Brain microvascular endothelial cell (primary cell): ENCODE measurements at regions not wholly inside any gene's neighbourhood (a gene's known extent, or its start where the extent isn't known, plus 50 kb on each side); places are given as distances from the start of the nearest gene placed in this dataset.
A peak's percentile ranks its signal among the peaks of the same experiment; 100 is the strongest.

Experiments
- DNase-seq: peaks from one replicate; pipeline ENCODE4 v3.0.0-alpha.2; 2020
- H3K27ac ChIP-seq: fragments of 250-450 bp; sonication (Bioruptor Pico); 2 replicates; pipeline ENCODE4 v1.5.1; 2020; ENCODE audit warnings: mild to moderate bottlenecking, moderate library complexity
- H3K27me3 ChIP-seq: fragments of 250-450 bp; sonication (Bioruptor Pico); replicated peaks from 2 replicates; pipeline ENCODE4 v1.5.1; 2020; ENCODE audit warnings: mild to moderate bottlenecking
- H3K36me3 ChIP-seq: fragments of 250-450 bp; sonication (Bioruptor Pico); replicated peaks from 2 replicates; pipeline ENCODE4 v1.5.1; 2020; ENCODE audit warnings: mild to moderate bottlenecking
- H3K4me3 ChIP-seq: 2 replicates; pipeline ENCODE4 v1.5.1; 2011; ENCODE audit warnings: low read depth, mild to moderate bottlenecking, control low read depth, low read length, moderate library complexity
- in situ Hi-C: cut with HindIII; loops from 2 replicates; pipeline ENCODE4 v1.10.0; 2017; ENCODE audit warnings: low sequenced_read_pairs, low pct_ligation_motif_present
- TF ChIP-seq, protein P1 (sequence below): IDR thresholded peaks from 2 replicates; pipeline ENCODE4 v1.5.1; 2011; ENCODE audit warnings: low read depth, mild to moderate bottlenecking, moderate library complexity, low read length, control low read depth, inconsistent platforms; ENCODE audit errors: missing control alignments

DNA sequence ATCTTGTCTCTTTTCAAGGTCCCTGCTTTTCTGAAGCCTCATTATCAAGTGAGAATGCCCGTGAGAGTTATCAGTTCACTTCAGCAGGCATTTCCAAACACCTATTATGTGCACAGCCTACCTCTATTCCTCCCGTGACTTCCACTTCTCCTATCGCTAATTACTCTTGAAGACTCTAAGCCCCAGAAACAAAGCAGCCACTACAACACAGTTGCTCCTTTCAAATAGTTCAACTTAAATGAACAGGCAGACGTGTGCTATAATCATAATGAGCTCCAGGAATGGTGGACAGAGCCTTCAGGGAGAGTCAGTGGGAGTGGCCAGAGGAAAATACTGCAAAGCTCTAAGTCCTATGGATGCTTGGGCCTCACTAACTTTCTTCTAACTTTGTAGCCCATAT, 159.0 kb downstream of the RDH14 start:
- TF ChIP-seq, protein P1, sequence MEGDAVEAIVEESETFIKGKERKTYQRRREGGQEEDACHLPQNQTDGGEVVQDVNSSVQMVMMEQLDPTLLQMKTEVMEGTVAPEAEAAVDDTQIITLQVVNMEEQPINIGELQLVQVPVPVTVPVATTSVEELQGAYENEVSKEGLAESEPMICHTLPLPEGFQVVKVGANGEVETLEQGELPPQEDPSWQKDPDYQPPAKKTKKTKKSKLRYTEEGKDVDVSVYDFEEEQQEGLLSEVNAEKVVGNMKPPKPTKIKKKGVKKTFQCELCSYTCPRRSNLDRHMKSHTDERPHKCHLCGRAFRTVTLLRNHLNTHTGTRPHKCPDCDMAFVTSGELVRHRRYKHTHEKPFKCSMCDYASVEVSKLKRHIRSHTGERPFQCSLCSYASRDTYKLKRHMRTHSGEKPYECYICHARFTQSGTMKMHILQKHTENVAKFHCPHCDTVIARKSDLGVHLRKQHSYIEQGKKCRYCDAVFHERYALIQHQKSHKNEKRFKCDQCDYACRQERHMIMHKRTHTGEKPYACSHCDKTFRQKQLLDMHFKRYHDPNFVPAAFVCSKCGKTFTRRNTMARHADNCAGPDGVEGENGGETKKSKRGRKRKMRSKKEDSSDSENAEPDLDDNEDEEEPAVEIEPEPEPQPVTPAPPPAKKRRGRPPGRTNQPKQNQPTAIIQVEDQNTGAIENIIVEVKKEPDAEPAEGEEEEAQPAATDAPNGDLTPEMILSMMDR: no peak
- Histone ChIP-seq H3K27me3 (no peaks in the 10 kb centered on the region), H3K36me3 (no peaks in the 10 kb centered on the region), H3K4me3 (no peak overlapping the region), H3K27ac (no peak overlapping the region)
- no peak for DNase-seq
- in situ Hi-C loops: no loop called here

DNA sequence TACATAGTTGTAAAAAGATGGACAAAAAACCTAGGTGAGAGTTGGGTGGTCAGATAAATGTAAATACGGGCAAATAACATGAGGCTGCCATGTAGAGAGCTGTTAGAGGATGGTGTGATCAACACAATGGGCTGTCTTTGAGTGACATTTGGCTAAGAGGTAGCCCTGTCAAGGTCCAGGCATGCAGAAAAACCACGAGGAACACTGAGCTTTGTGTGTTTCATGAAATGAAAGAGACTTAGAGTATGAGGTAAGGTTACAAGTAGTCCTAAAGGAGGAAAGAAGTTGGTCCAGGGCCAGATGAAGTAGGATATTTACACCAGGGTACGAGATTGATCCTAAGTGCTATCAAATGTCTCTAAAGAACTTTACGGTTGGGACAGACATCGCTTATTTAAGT, 160.9 kb downstream of the RDH14 start:
- TF ChIP-seq, protein P1: no peak
- Histone ChIP-seq H3K36me3 (no peaks in the 10 kb centered on the region), H3K4me3 (no peak overlapping the region), H3K27me3 (no peaks in the 10 kb centered on the region), H3K27ac (no peak overlapping the region)
- DNase-seq: peak; percentile 40
- in situ Hi-C loops: no loop called here

DNA sequence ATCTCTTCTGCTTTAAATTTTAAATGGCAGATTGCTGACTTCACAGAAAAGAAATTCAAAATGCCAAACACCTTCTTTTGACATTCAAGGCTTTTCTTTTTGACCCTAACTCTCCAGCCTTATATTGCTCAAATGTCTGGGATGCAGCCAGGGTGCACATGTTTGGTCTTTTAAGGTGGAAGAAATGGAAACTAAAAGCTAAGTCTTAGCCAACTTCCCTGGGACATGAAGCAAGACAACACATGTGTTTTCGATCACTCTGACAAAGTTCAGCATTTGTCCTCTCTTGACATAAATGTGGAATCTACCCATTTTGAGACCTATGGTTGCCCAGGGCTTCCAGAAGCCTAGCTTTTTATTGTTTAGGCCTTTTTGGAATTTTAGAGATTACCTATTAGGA, 161.6 kb downstream of the RDH14 start:
- DNase-seq: no peak
- in situ Hi-C loops: no loop called here

GRCh38 chr2:18396329-18397010, 164.0 kb downstream of the RDH14 start:
- in situ Hi-C loops: no loop called here
- TF ChIP-seq, protein P1: no peak
- no peak for DNase-seq

More for the DNA sequence above, 161.6 kb downstream of the RDH14 start:
- Histone ChIP-seq H3K27me3 (no peaks in the 10 kb centered on the region), H3K36me3 (no peaks in the 10 kb centered on the region), H3K4me3 (no peak overlapping the region), H3K27ac (no peak overlapping the region)
- TF ChIP-seq, protein P1: no peak

GRCh38 chr2:18395555-18395954, 164.9 kb downstream of the RDH14 start:
- no peak overlapping the region for H3K4me3 ChIP-seq
- no peak overlapping the region for H3K27ac ChIP-seq
- H3K36me3 ChIP-seq: no peaks in the 10 kb centered on the region
- no peak for DNase-seq
- in situ Hi-C loops: no loop called here
- TF ChIP-seq, protein P1: no peak
- no peaks in the 10 kb centered on the region for H3K27me3 ChIP-seq

More at GRCh38 chr2:18396329-18397010, 164.0 kb downstream of the RDH14 start:
- H3K36me3 ChIP-seq: no peaks in the 10 kb centered on the region
- H3K27me3 ChIP-seq: no peaks in the 10 kb centered on the region
- no peak overlapping the region for H3K4me3 ChIP-seq
- no peak overlapping the region for H3K27ac ChIP-seq
